CD14-positive monocyte (primary cell): ENCODE measurements at regions not wholly inside any gene's neighbourhood (a gene's known extent, or its start where the extent isn't known, plus 50 kb on each side); places are given as distances from the start of the nearest gene placed in this dataset.
A peak's percentile ranks its signal among the peaks of the same experiment; 100 is the strongest.
"Not testable (repeated sequence)": the region's sequence is repeated elsewhere in the genome, so short reads cannot be mapped to it uniquely, and the experiment has no call there.

Experiments used
- DNase-seq, 3 donors: peaks; one replicate each; pipeline ENCODE4 v3.0.0-alpha.2; 2011 to 2022
- H2AFZ ChIP-seq: 2 replicates; pipeline ENCODE4 v1.6.0; 2012; ENCODE audit warnings: mild to moderate bottlenecking, low read depth, low read length, inconsistent platforms; ENCODE audit not compliant: insufficient read depth, poor library complexity, severe bottlenecking
- H3K27ac ChIP-seq, 2 donors: 1 replicate in 1 of 2; 2 replicates in 1 of 2; pipeline ENCODE4 v1.5.1; 2012 to 2013; ENCODE audit warnings: low read length in 2 of 2, control low read depth in 1 of 2, inconsistent platforms in 1 of 2, low read depth in 1 of 2, mild to moderate bottlenecking in 1 of 2
- H3K27me3 ChIP-seq, 2 donors: one replicate each; pipeline versions ENCODE4 v1.6.0 to v1.6.1; 2011 to 2013; ENCODE audit warnings: low read length in 2 of 2; ENCODE audit not compliant: control insufficient read depth in 2 of 2, insufficient read depth in 2 of 2
- H3K36me3 ChIP-seq, 2 donors: replicated peaks in 1 of 2; 1 replicate in 1 of 2; 2 replicates in 1 of 2; pipeline versions ENCODE4 v1.5.1 to v1.6.1; 2012 to 2013; ENCODE audit warnings: low read length in 2 of 2, control low read depth in 1 of 2, inconsistent platforms in 1 of 2, mild to moderate bottlenecking in 1 of 2; ENCODE audit not compliant: insufficient read depth in 2 of 2, control insufficient read depth in 1 of 2
- H3K4me1 ChIP-seq, 2 donors: 1 replicate in 1 of 2; 2 replicates in 1 of 2; pipeline versions ENCODE4 v1.5.1 to v1.6.1; 2012 to 2013; ENCODE audit warnings: low read length in 2 of 2, control low read depth in 1 of 2, inconsistent platforms in 1 of 2, mild to moderate bottlenecking in 1 of 2, moderate library complexity in 1 of 2; ENCODE audit not compliant: insufficient read depth in 2 of 2, control insufficient read depth in 1 of 2
- H3K4me2 ChIP-seq: replicated peaks from 2 replicates; pipeline ENCODE3; 2012; ENCODE audit warnings: low read length, moderate library complexity, mild to moderate bottlenecking; ENCODE audit not compliant: poor library complexity, severe bottlenecking; ENCODE audit errors: extremely low read depth
- H3K4me3 ChIP-seq, 3 experiments: fragments of 200-600 bp in 1 of 3; sonication (generic) in 1 of 3; replicated peaks in 1 of 3; 1 replicate in 2 of 3; 2 replicates in 1 of 3; pipeline ENCODE4 v1.5.1; 2011 to 2013; ENCODE audit warnings: low read length in 3 of 3, mild to moderate bottlenecking in 3 of 3, control low read depth in 2 of 3, low read depth in 2 of 3, inconsistent platforms in 1 of 3, moderate library complexity in 1 of 3
- H3K79me2 ChIP-seq: 2 replicates; pipeline ENCODE4 v1.6.0; 2012; ENCODE audit warnings: mild to moderate bottlenecking, control low read depth, inconsistent platforms, low read length, moderate library complexity; ENCODE audit not compliant: insufficient read depth
- H3K9ac ChIP-seq: 2 replicates; pipeline ENCODE4 v1.6.0; 2017; ENCODE audit warnings: low read length, mild to moderate bottlenecking; ENCODE audit not compliant: insufficient read depth, poor library complexity, severe bottlenecking
- H3K9me3 ChIP-seq, 2 donors: replicated peaks in 1 of 2; 1 replicate in 1 of 2; 2 replicates in 1 of 2; pipeline versions ENCODE4 v1.5.1 to v1.6.1; 2012 to 2013; ENCODE audit warnings: low read length in 2 of 2, control low read depth in 1 of 2; ENCODE audit not compliant: control insufficient read depth in 1 of 2, insufficient read depth in 1 of 2
- H4K20me1 ChIP-seq: 2 replicates; pipeline ENCODE4 v1.6.0; 2012; ENCODE audit warnings: mild to moderate bottlenecking, low read length, control low read depth, moderate library complexity; ENCODE audit not compliant: insufficient read depth
- H3K27ac Mint-ChIP-seq, 7 donors: one replicate each; pipeline ENCODE4 v1.8.0; 2020; ENCODE audit warnings: mild to moderate bottlenecking in 7 of 7, mixed read lengths in 7 of 7, moderate library complexity in 6 of 7, inconsistent platforms in 2 of 7
- H3K27me3 Mint-ChIP-seq, 3 donors: one replicate each; pipeline ENCODE4 v1.8.0; 2021 to 2022; ENCODE audit warnings: low read depth in 3 of 3, mild to moderate bottlenecking in 3 of 3, mixed read lengths in 3 of 3, moderate library complexity in 3 of 3, inconsistent platforms in 1 of 3
- H3K36me3 Mint-ChIP-seq, 2 donors: one replicate each; pipeline ENCODE4 v1.8.0; 2020; ENCODE audit warnings: mixed read lengths in 2 of 2, inconsistent platforms in 1 of 2, mild to moderate bottlenecking in 1 of 2
- H3K4me1 Mint-ChIP-seq: one replicate; pipeline ENCODE4 v1.8.0; 2020; ENCODE audit warnings: mild to moderate bottlenecking, mixed read lengths
- H3K4me3 Mint-ChIP-seq, 2 donors: one replicate each; pipeline ENCODE4 v1.8.0; 2020; ENCODE audit warnings: mild to moderate bottlenecking in 2 of 2, mixed read lengths in 2 of 2, moderate library complexity in 1 of 2
- H3K9me3 Mint-ChIP-seq, 7 donors: one replicate each; pipeline ENCODE4 v1.8.0; 2020 to 2022; ENCODE audit warnings: mixed read lengths in 7 of 7, mild to moderate bottlenecking in 6 of 7, moderate library complexity in 6 of 7, inconsistent platforms in 2 of 7
- CTCF ChIP-seq: fragments of 200-600 bp; IDR thresholded peaks from one replicate; pipeline ENCODE4 v1.8.0; 2022; ENCODE audit warnings: antibody characterized with exemption, mild to moderate bottlenecking
- WGBS: methylation state at CpG from one replicate; pipeline ENCODE4 v1.1.5; 2013; ENCODE audit warnings: missing lambda C conversion rate; ENCODE audit not compliant: insufficient coverage; 5-methylcytosine and 5-hydroxymethylcytosine counted together
- intact Hi-C, 2 donors: fragments of 100-400 bp; cut with micrococcal nuclease; formaldehyde crosslinking; loops; one replicate each; pipeline versions ENCODE4 v1.15.0 to v1.15.1; 2023

GRCh38 chr1:61547302-61547701 lies 177.6 kb downstream of the TM2D1 start:
- H3K36me3 Mint-ChIP-seq, H3K4me1 ChIP-seq, H3K9me3 Mint-ChIP-seq, H3K27me3 Mint-ChIP-seq, H2AFZ ChIP-seq, H4K20me1 ChIP-seq, H3K36me3 ChIP-seq, H3K4me3 Mint-ChIP-seq, H3K9me3 ChIP-seq, H3K4me2 ChIP-seq, H3K4me3 ChIP-seq, H3K27ac ChIP-seq, H3K79me2 ChIP-seq, intact Hi-C loops, H3K27ac Mint-ChIP-seq, H3K9ac ChIP-seq, H3K27me3 ChIP-seq: not testable (repeated sequence)
- H3K4me1 Mint-ChIP-seq: peaks cover 14% of the 10 kb centered on the region
- whole genome bisulfite sequencing: no CpG with 5 or more reads among the region's 2 CpGs
- peak; percentile 48 for TF ChIP-seq CTCF
- peak in 1 of 3 donors; percentile 18 for DNase-seq

- WGBS: 100% methylated on average over 1 of the region's 2 CpGs
Observed at GRCh38 chr1:61544870-61545269, 180.1 kb downstream of the TM2D1 start.

GRCh38 chr1:61543498-61543897 lies 181.4 kb downstream of the TM2D1 start:
- H2AFZ ChIP-seq, H3K4me1 ChIP-seq, H3K36me3 ChIP-seq, intact Hi-C loops, H3K27ac ChIP-seq, H3K9ac ChIP-seq, H3K9me3 Mint-ChIP-seq, H3K27me3 ChIP-seq, H3K4me3 Mint-ChIP-seq, H4K20me1 ChIP-seq, H3K4me2 ChIP-seq, H3K36me3 Mint-ChIP-seq, H3K27me3 Mint-ChIP-seq, H3K79me2 ChIP-seq, H3K27ac Mint-ChIP-seq, H3K9me3 ChIP-seq, DNase-seq, H3K4me3 ChIP-seq: not testable (repeated sequence)
- H3K4me1 Mint-ChIP-seq: peaks cover 14% of the 10 kb centered on the region

More at GRCh38 chr1:61544870-61545269, 180.1 kb downstream of the TM2D1 start:
- H3K27me3 Mint-ChIP-seq, H3K27ac ChIP-seq, H3K27me3 ChIP-seq, H4K20me1 ChIP-seq, H2AFZ ChIP-seq, DNase-seq, H3K27ac Mint-ChIP-seq, H3K9ac ChIP-seq, H3K36me3 ChIP-seq, H3K4me3 ChIP-seq, H3K4me2 ChIP-seq, H3K9me3 Mint-ChIP-seq, H3K79me2 ChIP-seq, H3K9me3 ChIP-seq, H3K36me3 Mint-ChIP-seq, H3K4me1 ChIP-seq, intact Hi-C loops: not testable (repeated sequence)
- H3K4me3 Mint-ChIP-seq: peak overlapping the region in 1 of 2 donors; percentile 28
- H3K4me1 Mint-ChIP-seq: peaks cover 14% of the 10 kb centered on the region
